SK-N-SH treated with all-trans-retinoic acid at 6 μM for 48 hours (cell line): ENCODE measurements at regions not wholly inside any gene's neighbourhood (a gene's known extent, or its start where the extent isn't known, plus 50 kb on each side); places are given as distances from the start of the nearest gene placed in this dataset.

Experiments
- ARNTL ChIP-seq: fragments of 450-650 bp; formaldehyde crosslinking; IDR thresholded peaks from 2 replicates; pipeline ENCODE4 v1.5.0; 2020; ENCODE audit warnings: low read depth, mild to moderate bottlenecking, moderate library complexity, borderline replicate concordance
- OSR1 ChIP-seq: fragments of 250-450 bp; sonication (Bioruptor Pico); IDR thresholded peaks from 2 replicates; pipeline ENCODE4 v1.8.0; 2022; ENCODE audit warnings: moderate library complexity, mild to moderate bottlenecking, inconsistent platforms
- PATZ1 ChIP-seq: fragments of 250-450 bp; sonication (Bioruptor Pico); IDR thresholded peaks from 2 replicates; pipeline ENCODE4 v1.8.0; 2020; ENCODE audit warnings: mild to moderate bottlenecking, moderate library complexity, borderline replicate concordance
- POU6F1 ChIP-seq: fragments of 250-450 bp; sonication (Bioruptor Pico); IDR thresholded peaks from 2 replicates; pipeline ENCODE4 v1.8.0; 2021; ENCODE audit warnings: low read depth, mild to moderate bottlenecking, moderate library complexity, borderline replicate concordance
- PPARA ChIP-seq: fragments of 250-450 bp; sonication (Bioruptor Pico); IDR thresholded peaks from 2 replicates; pipeline ENCODE4 v1.5.0; 2020; ENCODE audit warnings: mild to moderate bottlenecking, borderline replicate concordance

- no peak for TF ChIP-seq POU6F1 (CRISPR knock-in tag)
- TF ChIP-seq PATZ1 (CRISPR knock-in tag): no peak
- TF ChIP-seq ARNTL (CRISPR knock-in tag): no peak
- no peak for TF ChIP-seq PPARA
- no peak for TF ChIP-seq OSR1 (CRISPR knock-in tag)
Measured at GRCh38 chr1:82162486-82163420, 362.0 kb downstream of the ADGRL2 start.
